HG02678 (cell line): ENCODE measurements at regions not wholly inside any gene's neighbourhood (a gene's known extent, or its start where the extent isn't known, plus 50 kb on each side); places are given as distances from the start of the nearest gene placed in this dataset.

Source experiments
- ATAC-seq: cut with Tn5 transposase; IDR thresholded peaks from one replicate; pipeline ENCODE4 v1.9.1; 2021; ENCODE audit warnings: mild to moderate bottlenecking, moderate library complexity; ENCODE audit not compliant: unreplicated experiment

DNA sequence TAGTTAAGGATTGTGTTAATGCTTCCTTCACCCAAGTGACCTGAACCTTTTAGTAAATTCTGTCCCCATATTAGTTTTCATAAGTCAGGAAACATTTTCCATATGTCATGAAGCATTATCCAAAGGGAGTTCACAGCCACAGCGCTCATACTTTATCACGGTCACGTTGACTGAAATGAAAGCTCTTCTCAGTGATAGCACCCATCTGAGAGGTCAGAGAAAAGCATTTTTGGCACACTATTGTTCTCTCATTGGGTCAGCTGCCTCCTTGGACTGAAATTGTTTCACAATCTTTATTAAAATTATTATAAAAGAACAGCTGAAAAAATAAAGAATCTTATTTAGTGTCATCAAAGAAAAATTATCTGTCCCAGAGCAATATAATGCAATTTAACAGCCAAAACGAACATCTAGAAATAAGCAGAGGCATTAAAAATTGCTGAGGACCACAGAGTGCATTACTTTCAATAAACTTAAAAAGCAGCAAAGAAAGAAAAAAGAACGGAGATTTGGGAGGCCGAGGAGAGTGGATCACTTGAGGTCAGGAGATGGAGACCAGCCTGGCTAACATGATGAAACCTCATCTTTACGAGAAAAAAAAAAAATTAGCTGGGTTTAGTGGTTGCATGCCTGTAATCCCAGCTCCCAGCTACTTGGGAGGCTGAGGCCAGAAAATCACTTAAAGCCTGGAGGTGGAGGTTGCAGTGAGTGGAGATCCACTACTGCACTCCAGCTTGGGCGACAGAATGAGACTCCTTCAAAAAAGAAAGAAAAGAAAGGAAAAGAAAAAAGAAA lies 680.8 kb upstream of the FAM241A start:
- no peak for ATAC-seq

DNA sequence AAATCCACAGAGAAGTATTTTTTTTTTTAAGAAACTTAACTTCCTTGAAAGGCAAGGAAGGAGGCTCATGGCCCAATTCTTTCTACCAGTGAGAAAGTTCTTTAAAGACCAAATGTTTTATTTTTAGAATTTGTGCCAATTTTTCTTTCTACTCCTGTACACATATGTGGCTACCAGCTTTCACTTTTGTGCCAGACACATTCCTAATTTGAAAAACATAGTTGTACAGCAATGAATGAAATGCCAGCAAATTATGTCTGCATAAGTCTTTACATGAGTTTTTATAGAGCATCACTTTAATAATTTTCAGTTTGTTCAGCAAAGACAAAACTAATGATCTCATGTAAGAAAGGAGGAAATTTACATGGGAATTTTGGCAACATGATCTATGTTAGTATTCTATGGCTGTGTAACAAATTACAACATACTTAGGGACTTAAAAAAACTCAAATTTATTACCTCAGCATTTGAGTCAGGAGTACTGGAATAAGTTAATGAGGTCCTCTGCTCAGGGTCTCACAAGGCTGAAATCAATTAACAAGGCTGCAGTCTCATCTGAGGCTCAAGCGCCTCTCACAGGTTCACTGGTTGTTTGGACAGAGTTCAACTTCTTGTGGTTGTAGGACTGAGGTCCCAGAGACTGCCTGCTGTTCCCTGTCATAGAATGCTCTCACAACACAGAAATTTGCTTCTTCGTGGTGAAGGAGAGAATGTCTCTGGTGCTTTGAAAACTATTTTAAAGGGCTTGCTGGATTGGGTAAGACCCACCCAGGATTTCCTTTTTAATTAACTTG lies 678.2 kb upstream of the FAM241A start:
- no peak for ATAC-seq

DNA sequence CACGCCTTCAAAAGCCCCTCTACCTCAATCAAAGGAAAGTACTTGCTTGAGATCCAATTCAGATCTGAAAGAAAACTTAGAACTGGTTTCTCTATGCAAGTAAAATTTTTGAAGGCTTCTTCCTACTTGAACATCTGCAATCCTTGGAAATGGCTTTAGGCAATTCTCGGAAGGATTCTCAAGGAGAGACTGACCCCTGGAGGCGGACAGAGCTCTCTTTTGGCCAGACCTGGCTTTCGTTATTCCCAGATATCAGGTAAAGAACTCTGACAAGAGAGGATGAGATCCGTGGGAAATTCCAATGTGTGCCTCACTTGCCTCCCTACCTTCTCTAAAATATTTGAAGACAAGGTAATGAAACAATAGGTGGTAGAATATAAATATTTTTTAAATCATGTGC lies 670.3 kb upstream of the FAM241A start:
- no peak for ATAC-seq

DNA sequence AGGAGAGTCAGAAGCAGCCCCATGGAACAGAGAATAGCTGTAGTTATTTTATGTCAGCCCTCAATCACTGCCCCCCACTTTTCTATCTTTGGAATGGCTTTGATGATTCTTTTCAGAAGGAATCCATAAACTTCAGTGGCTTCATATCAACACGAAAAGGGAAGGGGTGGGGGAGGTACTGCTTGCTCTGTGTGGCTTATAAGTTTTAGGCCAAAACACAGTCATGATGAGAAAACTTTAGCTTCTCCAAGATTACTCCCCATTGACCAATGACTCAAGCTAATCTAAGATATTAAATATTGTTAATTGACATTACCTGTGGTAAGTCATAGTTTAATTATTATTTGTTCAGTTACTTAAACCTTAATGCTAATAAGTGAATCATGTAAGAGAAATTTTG lies 669.6 kb upstream of the FAM241A start:
- no peak for ATAC-seq

DNA sequence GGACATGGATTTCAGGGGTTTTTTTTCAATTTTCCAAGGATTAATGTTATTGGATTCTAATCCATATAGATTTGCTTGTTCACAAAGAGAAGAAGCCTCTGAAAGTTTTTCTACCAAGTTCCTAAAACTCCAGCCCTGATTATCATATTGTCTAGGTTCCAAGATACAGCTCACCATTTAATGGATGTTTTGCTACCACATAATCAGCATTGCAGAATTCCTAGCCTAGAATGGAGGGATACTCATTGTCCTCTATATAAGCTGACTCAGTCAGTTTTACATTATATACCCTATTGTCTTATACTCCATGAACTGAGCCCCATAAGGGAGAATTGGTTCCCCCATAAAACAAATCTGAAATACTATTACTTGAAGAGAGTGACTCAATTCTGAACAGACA lies 664.7 kb upstream of the FAM241A start:
- ATAC-seq = no peak

DNA sequence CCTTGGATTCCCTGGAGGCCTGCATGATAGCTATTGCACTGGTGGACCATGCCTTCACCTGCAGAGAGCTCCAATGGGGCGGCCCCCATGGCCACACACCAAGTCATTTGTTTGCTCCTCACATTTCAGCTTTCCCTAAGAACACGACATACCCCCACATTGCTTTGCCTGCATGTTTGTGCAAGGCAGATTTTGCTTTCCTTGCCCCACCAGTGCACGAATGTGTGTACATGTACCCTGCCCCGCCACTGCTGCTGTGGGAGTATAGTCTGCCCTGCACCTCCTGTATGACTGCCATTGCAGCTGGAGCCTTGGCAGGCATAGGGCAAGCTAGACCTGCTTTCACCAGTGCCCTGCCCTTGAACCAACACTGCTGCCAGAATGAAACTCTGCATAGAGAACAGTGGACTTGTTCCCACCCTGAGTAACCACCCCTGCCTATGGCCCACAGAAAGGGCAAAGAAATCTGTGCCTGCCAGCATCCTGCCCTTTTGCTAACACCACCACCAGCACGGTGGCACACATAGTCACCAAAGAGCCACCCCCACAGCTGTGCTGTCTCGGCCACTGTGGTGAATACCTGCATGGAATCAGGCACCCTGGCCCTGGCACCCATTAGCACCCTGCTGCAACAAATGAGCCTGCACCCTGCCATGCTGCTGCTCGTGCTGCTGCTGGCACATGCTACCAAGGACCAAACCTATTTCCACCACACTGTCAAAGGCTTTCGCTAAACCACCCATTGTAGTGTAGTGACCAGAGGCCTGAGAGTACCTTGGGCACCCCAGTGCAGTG lies 661.7 kb upstream of the FAM241A start:
- ATAC-seq = no peak

DNA sequence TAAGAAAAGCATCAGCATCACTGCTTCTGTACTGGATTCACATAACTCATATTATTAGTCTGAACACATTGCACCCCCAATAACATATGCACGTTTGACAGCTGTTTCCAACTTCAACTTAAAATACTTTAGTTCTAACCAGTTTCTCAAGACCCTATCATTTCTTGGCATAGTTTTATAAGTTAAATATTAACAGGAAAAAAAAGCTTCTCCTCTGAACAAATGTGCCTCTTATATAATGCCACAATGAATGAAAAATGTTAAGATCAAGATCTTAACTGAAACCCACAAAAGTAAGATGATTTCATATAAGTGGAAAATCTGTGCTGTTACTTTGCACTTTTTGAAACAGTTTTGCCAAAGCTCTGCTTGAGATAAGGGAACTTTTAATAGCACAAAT lies 652.8 kb upstream of the FAM241A start:
- no peak for ATAC-seq

DNA sequence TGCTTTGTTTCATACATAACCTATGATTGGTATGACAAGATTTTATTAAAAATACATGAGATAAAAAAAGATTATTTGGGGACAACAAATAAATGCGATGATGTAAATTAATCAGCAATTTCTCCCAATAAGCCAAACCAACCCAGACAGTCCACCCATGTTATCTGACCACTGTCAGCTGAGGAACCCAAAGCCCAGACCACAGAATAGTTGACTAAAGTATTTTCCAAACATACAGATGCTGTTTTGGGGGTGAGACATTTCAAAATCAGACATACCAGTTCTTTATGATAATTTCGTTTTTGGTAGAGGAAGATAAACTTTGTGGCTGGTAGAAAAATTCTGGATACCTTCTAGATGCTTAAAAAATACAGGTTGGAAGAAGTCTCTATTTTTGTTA lies 650.8 kb upstream of the FAM241A start:
- no peak for ATAC-seq

DNA sequence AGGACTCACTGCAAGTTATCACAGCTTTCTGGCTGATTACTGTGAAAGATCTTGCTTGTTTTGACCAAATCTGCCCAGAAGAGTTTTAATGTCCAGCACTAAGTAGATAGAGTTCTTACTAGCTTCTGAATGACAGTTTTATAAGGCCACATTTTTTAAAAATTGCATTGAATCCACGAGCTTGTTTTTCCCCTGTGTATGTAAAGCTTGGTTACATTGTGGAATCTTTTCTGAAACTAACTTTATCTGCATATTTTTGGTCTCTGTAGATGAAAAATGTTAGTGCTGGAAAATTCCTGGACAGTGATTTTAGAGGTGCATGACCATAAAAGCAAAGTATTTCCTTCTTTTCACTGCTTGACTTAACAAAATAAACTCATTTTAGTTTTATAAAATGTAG lies 650.3 kb upstream of the FAM241A start:
- ATAC-seq = no peak

DNA sequence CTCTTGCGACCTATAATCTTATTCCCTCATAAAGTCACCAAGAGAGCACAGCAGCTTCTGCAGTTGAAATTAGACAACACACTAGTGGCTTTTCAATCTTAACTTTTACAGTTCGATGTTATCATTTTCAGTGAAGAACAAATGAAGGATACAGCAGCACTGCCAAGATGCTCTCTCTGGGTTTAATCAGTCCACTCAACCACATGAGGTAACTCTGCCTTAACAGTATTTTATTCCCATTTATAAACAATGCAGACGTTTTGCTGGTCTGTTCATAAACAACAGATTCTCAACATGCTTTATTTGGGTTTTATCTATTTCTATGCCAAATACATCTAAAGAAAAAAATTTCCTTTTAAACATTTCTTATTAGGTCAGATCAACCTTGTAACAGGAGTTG lies 646.0 kb upstream of the FAM241A start:
- no peak for ATAC-seq

DNA sequence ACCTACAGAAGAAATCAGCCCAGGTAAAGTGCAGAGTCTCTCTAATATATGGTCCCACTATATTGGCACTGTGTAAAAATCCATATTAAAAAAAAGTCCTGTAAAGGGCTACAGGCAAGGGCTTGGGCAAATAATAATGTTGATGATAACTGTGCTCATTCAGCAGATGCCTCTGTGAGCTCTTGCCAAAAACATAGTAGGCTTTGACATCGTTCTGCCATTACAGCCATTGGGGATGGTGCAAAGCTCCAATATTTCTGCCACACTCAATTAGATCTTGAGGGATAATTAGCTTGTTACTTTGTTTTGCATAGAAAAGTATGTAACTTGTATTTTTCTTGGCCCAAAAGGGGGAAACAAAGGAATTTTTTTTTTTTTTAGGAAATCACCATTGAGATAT lies 645.5 kb upstream of the FAM241A start:
- ATAC-seq = no peak

DNA sequence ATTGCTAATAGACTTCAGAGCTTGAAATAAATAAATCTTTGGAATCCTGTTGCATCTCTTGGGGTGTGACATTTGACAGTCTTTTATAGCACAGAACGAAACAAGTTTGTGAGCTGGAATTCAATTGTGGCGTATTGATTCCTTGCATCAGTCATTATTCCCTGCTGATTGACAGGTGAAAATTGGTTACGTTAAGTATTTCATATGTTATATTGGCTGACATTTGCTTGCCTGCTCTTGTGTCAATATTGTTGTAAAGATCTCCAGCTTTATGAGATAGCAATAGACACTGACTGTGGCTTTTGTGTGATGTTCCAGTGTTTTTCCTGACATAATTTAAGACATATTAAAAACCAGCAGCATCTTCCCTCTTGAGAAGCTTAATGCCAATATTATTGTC lies 644.4 kb upstream of the FAM241A start:
- no peak for ATAC-seq

DNA sequence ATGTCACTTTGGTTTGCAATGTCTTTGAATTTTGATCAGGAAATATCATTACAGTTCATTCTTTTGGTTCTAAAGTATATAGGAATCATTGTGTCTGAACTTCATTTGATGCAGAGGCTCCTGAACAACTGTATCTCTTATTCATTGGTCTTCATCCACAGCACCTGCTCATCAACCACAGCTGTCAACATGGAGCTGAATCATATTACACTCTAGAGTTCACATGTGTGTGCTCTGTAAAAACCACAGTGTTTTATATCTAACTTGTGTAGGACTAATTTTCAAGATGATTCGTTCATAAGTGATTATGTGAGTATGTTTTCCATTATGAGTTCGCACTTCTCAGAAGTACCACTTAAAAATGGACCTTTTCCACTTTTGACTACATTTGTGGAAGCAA lies 643.3 kb upstream of the FAM241A start:
- no peak for ATAC-seq

DNA sequence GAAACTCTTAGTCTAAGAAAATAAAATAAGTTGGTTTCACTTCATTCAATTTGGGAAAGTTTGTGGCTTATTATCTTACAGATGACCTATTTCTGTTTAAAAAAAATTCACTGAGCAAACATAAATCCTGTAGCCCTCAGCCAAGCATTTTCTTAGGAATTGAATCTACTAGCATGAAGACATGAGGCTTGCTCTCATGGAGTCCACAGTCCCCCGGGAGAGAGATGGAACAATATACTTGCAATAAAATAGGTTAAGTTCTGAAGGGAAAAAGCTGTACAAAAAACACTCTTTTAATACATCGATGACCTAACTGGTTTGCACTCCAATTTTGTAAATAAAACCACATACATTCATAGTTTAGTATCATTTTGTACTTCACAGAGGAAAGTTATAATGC lies 642.6 kb upstream of the FAM241A start:
- ATAC-seq = no peak

DNA sequence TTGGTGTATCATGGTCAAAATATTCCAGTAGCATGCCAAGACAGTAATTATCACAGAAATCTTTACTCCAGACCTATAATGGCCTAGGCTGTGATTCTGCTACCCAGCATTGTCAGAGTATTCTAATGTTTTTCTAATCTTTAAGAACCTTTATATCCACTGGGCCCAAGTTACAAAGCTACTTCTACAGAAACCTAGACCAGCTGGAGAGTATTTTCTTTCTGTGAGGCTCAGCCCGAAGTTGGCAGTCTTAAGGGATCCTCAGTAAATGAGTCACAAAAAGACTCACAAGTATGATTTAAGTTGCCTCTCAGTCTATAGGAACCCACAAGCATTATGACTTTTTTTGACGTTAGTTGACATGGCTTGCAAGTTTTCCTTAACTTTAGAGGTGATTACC lies 638.5 kb upstream of the FAM241A start:
- ATAC-seq = no peak

DNA sequence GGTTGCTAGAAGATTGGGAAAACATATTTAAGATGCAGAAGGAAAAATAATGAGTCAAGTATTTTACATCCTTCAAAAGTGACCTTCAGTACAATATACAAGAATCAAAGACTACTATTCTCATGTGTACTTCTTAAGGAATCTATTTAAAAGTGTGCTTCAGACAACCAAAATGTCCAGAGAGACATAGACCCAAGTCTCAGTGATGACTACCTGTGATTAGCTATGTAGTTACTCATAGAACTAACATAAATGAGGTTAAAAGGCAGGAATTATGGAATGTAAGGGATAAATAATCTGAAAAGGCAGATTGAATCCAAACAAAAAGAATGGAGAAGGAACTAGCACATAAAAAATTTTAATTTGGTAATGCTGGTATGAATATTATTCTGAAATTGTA lies 634.7 kb upstream of the FAM241A start:
- no peak for ATAC-seq

DNA sequence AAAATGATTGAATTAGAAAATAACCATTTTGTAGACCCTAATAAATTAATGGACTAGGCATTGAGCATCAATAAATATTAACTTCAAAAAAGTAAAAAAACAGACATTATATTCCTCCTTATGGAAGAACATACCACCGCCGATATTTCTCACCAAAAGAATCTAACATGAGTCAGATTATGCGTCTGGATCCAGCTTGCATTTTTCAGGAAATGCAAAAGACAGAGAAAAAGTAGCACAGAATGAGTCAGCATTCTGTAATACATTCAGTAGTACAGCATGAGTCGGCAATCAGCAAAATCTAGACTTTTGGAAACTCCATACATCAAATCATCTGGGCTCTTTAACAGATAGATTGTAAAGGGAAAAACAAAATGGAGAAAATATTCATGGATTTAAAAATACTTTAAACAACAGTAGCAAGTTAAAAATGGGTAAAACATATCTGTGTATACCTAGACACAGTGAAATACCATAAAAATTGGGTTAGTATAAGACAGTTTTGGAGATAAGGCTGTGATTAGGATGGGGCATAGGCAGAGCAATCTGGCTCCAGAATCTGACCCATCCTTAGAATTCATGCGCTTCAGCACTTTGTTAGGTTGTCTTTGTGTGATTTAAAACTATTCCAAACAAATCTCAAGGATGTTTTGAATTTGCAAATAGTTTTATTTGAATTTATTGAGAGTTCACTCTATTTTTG lies 633.0 kb upstream of the FAM241A start:
- ATAC-seq = no peak

DNA sequence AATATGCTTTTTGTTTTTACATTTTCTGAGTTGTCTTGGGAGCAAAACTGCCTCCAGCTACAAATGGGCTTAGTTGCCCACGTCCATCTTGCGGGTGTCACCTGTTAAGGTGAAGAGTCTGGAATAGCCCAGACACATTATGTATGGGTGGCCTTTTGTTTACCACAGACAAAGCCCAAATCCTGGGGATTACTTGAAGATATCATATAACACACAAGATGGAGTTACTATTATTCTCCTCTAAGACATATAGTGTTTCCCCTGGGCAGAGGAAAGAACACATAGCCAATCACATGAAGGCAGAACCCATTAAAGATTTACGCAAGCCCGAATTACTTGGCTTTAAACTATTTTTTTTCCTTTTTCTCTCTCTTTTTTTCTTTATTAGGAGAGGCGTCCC lies 625.6 kb upstream of the FAM241A start:
- no peak for ATAC-seq

DNA sequence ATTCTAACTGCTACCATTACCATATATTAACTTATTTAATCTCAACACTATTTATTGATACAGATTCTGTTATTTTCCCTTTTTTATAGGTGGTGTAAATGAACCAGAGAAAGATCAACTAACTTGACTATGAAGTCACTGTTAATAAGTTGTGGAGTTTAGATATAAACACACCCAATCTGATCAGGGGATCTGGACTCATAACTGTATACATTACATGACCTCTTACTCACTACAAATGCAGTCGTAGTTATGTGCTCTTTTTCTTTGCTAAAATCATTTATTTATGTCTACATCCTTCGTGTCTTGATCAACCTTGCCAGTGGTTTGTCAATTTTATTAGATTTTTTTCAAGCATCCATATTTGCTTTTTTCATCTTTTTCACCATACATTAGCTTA lies 614.8 kb upstream of the FAM241A start:
- no peak for ATAC-seq

DNA sequence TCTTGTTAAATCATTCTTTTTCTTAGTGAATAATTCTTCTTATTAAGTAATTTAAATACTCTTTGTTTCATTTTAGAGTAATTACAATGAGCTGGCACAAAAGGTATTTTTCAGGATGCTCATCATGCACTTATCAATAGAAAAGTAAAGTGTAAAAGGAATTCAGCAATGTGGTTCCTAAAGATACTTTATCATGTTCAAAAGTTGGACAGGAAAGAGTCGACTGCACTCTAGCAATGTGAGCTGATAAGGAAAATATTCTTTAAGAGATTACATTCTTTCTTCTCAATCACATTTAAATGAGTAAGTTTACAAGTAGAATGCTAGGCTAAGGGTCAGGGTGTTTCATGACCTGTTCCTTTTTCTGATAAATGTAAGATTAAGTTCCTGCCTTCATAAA lies 609.5 kb upstream of the FAM241A start:
- no peak for ATAC-seq

DNA sequence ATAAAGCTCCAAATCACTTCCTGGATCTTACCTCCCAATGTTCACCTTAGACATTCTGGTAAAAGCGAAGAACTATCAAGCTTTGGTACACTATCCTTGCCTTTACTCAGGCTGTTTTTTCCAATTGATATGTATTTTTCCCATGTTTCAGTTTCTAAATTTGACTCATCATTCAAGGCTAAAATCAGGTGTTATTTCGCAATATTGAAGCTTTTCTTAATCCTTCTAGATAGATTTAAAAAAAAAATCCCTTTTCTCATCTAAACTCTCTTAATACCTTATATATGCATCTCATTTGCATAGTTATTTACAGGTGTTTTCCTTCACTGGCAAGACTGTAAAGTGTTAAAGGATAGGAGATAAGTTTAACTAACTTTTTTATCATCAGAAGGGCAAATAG lies 608.1 kb upstream of the FAM241A start:
- ATAC-seq = no peak
